Breast epithelium (tissue), 4 donors: ENCODE measurements at regions not wholly inside any gene's neighbourhood (a gene's known extent, or its start where the extent isn't known, plus 50 kb on each side); places are given as distances from the start of the nearest gene placed in this dataset.
A peak's percentile ranks its signal among the peaks of the same experiment; 100 is the strongest.

ENCODE experiments used
- DNase-seq, 2 donors: peaks; one replicate each; pipeline ENCODE4 v3.0.0-alpha.2; 2019; ENCODE audit warnings: low spot score in 2 of 2
- H3K27ac ChIP-seq, 2 donors: fragments of 200-600 bp; sonication (generic) in 1 of 2; one replicate each; pipeline ENCODE4 v1.5.1; 2016 to 2019; ENCODE audit warnings: mild to moderate bottlenecking in 1 of 2
- H3K27me3 ChIP-seq, 2 donors: fragments of 200-600 bp; sonication (generic) in 1 of 2; one replicate each; pipeline versions ENCODE4 v1.5.1 to v1.6.0; 2017 to 2019; ENCODE audit warnings: control low read depth in 1 of 2, mild to moderate bottlenecking in 1 of 2
- H3K36me3 ChIP-seq: fragments of 200-600 bp; one replicate; pipeline ENCODE4 v1.5.1; 2019
- H3K4me1 ChIP-seq, 2 donors: fragments of 200-600 bp; sonication (generic); one replicate each; pipeline ENCODE4 v1.5.1; 2016 to 2019; ENCODE audit warnings: control low read depth in 1 of 2
- H3K4me3 ChIP-seq, 3 donors: fragments of 200-600 bp; sonication (generic); 1 replicate in 2 of 3; 2 replicates in 1 of 3; pipeline ENCODE4 v1.5.1; 2016 to 2019; ENCODE audit warnings: mild to moderate bottlenecking in 3 of 3, moderate library complexity in 2 of 3
- H3K9me3 ChIP-seq, 2 donors: fragments of 200-600 bp; sonication (generic) in 1 of 2; one replicate each; pipeline ENCODE4 v1.5.1; 2016 to 2019; ENCODE audit warnings: control low read depth in 1 of 2
- POLR2A ChIP-seq: fragments of 450-650 bp; IDR thresholded peaks from one replicate; pipeline ENCODE4 v1.6.1; 2016; ENCODE audit warnings: antibody characterized with exemption, mild to moderate bottlenecking, moderate library complexity
- POLR2AphosphoS5 ChIP-seq, 3 donors: sonication (generic); formaldehyde crosslinking; IDR thresholded peaks; one replicate each; pipeline ENCODE4 v1.6.1; 2017; ENCODE audit warnings: antibody characterized with exemption in 3 of 3
- intact Hi-C: fragments of 100-400 bp; cut with DNase I; formaldehyde crosslinking; loops from one replicate; pipeline ENCODE4 v1.15.1; 2023; ENCODE audit warnings: low total_unique reads
- TF ChIP-seq, protein P1 (sequence below), 3 donors: fragments of 450-650 bp; IDR thresholded peaks; one replicate each; pipeline ENCODE4 v1.5.1; 2016 to 2017; ENCODE audit warnings: antibody characterized with exemption in 3 of 3, mild to moderate bottlenecking in 3 of 3, moderate library complexity in 3 of 3

- no peaks in the 10 kb centered on the region for H3K9me3 ChIP-seq
- no peaks in the 10 kb centered on the region for H3K36me3 ChIP-seq
- H3K4me1 ChIP-seq = no peaks in the 10 kb centered on the region
- TF ChIP-seq POLR2AphosphoS5 (IDR thresholded peaks at IDR 0.05) = no peak
- peak overlapping the region in 2 of 3 donors; percentile 22 to 46 for H3K4me3 ChIP-seq
- H3K27me3 ChIP-seq = no peaks in the 10 kb centered on the region
- H3K27ac ChIP-seq = peak overlapping the region in 1 of 2 donors; percentile 62
- no peak for DNase-seq
- intact Hi-C loops = no loop called here
These were observed 990.4 kb downstream of the EFNA5 start for GRCh38 chr5:106680330-106680729.

- DNase-seq = no peak
- TF ChIP-seq POLR2AphosphoS5 (IDR thresholded peaks at IDR 0.05) = no peak
- TF ChIP-seq, protein P1, sequence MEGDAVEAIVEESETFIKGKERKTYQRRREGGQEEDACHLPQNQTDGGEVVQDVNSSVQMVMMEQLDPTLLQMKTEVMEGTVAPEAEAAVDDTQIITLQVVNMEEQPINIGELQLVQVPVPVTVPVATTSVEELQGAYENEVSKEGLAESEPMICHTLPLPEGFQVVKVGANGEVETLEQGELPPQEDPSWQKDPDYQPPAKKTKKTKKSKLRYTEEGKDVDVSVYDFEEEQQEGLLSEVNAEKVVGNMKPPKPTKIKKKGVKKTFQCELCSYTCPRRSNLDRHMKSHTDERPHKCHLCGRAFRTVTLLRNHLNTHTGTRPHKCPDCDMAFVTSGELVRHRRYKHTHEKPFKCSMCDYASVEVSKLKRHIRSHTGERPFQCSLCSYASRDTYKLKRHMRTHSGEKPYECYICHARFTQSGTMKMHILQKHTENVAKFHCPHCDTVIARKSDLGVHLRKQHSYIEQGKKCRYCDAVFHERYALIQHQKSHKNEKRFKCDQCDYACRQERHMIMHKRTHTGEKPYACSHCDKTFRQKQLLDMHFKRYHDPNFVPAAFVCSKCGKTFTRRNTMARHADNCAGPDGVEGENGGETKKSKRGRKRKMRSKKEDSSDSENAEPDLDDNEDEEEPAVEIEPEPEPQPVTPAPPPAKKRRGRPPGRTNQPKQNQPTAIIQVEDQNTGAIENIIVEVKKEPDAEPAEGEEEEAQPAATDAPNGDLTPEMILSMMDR (IDR thresholded peaks at IDR 0.05) = no peak
- TF ChIP-seq POLR2A = no peak
- H3K4me3 ChIP-seq = no peak overlapping the region
- H3K27me3 ChIP-seq = no peaks in the 10 kb centered on the region
- H3K36me3 ChIP-seq = no peaks in the 10 kb centered on the region
- no peak overlapping the region for H3K27ac ChIP-seq
- no peaks in the 10 kb centered on the region for H3K4me1 ChIP-seq
- no peaks in the 10 kb centered on the region for H3K9me3 ChIP-seq
- intact Hi-C loops = loop anchor here (5.0 kb wide), 1 partner anchor 370 kb away; no protein-coding TSS in a partner anchor
These were observed 993.7 kb downstream of the EFNA5 start for GRCh38 chr5:106677057-106677456.

DNA sequence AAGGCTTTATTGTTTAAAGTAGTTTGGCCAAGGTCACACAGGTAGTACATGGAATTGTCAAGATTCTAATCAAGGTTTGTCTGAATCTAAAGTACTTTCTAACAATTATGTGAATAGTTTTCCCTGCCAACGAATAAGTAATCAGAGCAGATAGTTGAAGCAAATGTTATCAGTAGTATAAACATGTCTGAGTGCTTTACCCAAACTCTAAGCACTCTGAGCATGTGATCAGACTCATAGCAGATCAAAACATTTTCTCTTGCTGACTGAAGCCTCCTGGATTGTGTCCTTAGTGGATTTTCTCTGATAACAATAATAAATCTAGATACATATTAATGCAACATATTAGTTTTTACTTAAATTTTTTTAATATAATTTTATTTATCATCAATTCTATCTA lies 995.0 kb downstream of the EFNA5 start:
- Histone ChIP-seq H3K36me3 (no peaks in the 10 kb centered on the region), H3K4me1 (no peaks in the 10 kb centered on the region), H3K9me3 (no peaks in the 10 kb centered on the region), H3K4me3 (no peak overlapping the region), H3K27me3 (no peaks in the 10 kb centered on the region), H3K27ac (no peak overlapping the region)
- intact Hi-C loops = loop anchor here (5.0 kb wide), 1 partner anchor 372 kb away; no protein-coding TSS in a partner anchor
- no peak for DNase-seq
- no peak for TF ChIP-seq POLR2AphosphoS5 (IDR thresholded peaks at IDR 0.05)
- TF ChIP-seq, protein P1 (IDR thresholded peaks at IDR 0.05) = no peak
- TF ChIP-seq POLR2A = no peak

- no peaks in the 10 kb centered on the region for H3K36me3 ChIP-seq
- H3K9me3 ChIP-seq = no peaks in the 10 kb centered on the region
- intact Hi-C loops = no loop called here
- H3K27me3 ChIP-seq = no peaks in the 10 kb centered on the region
- no peak for DNase-seq
- no peak for TF ChIP-seq POLR2AphosphoS5 (IDR thresholded peaks at IDR 0.05)
- TF ChIP-seq, protein P1 (IDR thresholded peaks at IDR 0.05) = no peak
- TF ChIP-seq POLR2A = no peak
- no peak overlapping the region for H3K4me3 ChIP-seq
- no peak overlapping the region for H3K27ac ChIP-seq
- H3K4me1 ChIP-seq = no peaks in the 10 kb centered on the region
These were observed 996.8 kb downstream of the EFNA5 start for GRCh38 chr5:106673941-106674340.

DNA sequence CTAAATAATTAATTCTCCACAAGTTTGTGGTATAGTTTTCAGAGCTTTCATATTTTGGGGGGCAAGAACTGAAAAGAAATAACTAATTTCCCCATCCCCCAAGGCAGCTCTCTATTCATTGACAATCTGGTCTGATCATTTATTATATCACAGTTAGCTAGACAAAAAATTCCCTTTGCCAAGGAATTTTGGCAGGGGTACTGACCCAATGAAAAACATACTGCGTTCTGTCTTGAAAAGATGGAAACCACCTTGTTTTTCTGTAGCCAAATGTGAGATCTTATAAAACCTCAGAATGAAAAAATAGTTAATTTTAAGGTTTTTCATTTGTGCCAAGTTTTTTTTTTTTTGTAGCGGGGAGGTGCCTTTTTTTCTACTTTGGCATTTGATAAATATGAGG lies 1008.9 kb downstream of the EFNA5 start:
- Histone ChIP-seq H3K27me3 (no peaks in the 10 kb centered on the region), H3K36me3 (no peaks in the 10 kb centered on the region), H3K4me3 (no peak overlapping the region), H3K4me1 (no peaks in the 10 kb centered on the region), H3K27ac (no peak overlapping the region), H3K9me3 (no peaks in the 10 kb centered on the region)
- intact Hi-C loops = no loop called here
- TF ChIP-seq POLR2A = no peak
- no peak for TF ChIP-seq POLR2AphosphoS5 (IDR thresholded peaks at IDR 0.05)
- TF ChIP-seq, protein P1 (IDR thresholded peaks at IDR 0.05) = no peak
- DNase-seq = no peak

DNA sequence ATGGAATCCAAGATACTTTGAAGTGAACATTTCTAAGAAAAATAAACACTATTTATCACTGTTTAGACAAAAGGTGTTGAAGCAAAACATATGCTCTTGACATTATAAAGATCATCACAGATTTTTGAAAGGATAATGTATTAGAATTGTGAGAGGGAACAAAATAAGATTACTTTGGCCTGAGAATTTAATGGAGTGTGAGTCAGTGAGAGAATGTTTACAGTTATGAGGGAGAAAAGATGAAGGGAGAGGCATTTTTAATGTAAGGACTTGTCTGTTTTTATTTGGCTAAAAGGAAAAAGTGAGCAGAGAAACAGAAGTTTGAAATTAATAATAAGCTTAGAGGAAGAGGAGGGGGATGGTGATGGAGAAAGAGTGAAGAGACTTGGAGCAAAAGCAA lies 1010.1 kb downstream of the EFNA5 start:
- Histone ChIP-seq H3K27me3 (no peaks in the 10 kb centered on the region), H3K27ac (no peak overlapping the region), H3K36me3 (no peaks in the 10 kb centered on the region), H3K9me3 (no peaks in the 10 kb centered on the region), H3K4me3 (no peak overlapping the region), H3K4me1 (no peaks in the 10 kb centered on the region)
- intact Hi-C loops = no loop called here
- no peak for DNase-seq
- TF ChIP-seq POLR2A (no peak), POLR2AphosphoS5 (IDR thresholded peaks at IDR 0.05) (no peak)
- TF ChIP-seq, protein P1 (IDR thresholded peaks at IDR 0.05) = no peak
